CD4-positive, alpha-beta T cell treated with Interleukin-6 at 100 ng/mL for 8 hours (primary cell): ENCODE measurements at regions not wholly inside any gene's neighbourhood (a gene's known extent, or its start where the extent isn't known, plus 50 kb on each side); places are given as distances from the start of the nearest gene placed in this dataset.

ENCODE experiments used
- DNase-seq: peaks from one replicate; pipeline ENCODE4 v3.0.0-alpha.2; 2020; ENCODE audit warnings: mixed read lengths, low spot score

DNA sequence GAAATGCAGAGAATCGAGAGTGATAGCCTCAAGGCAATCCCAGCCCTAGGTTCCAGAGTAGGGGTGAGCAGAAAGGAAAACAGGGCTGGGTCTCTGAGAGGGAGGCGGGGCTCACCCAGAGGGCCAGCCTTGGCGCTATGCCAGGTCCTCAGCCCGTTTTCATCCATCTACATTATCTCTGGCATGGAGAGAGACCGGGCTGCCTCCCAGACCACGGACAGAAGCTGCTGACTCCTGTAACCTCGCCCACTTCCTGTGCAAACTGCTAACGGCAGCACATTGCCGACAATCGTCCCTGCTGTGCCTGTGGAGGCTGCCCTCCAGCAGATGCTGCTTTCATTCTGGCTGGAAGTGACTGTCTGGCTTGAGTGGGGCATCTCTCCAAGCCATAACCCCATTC is 569.1 kb downstream of the NPHP4 start:
- peak; percentile 39 for DNase-seq

GRCh38 chr1:5419501-5419900 is 572.7 kb downstream of the NPHP4 start:
- DNase-seq = no peak

DNA sequence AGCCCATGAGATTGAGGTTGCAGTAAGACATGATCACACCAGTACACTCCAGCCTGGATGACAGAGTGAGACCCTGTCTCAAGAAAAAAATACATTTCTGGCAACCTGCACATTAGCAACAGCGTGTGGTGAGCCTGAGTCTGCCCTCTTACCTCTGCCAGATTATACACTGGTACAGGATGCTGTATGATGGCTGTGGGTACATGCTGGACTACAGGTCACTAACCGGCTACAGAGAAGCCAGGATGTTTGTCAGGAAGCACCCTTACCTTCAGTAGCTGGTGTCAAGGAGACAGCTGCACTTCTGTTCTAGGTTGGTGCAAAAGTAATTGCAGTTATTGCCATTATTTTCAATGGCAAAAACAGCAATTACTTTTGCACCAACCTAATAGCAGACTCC is 575.7 kb downstream of the NPHP4 start:
- DNase-seq = no peak

- no peak for DNase-seq
These were observed 576.6 kb downstream of the NPHP4 start for GRCh38 chr1:5415606-5416005.

DNA sequence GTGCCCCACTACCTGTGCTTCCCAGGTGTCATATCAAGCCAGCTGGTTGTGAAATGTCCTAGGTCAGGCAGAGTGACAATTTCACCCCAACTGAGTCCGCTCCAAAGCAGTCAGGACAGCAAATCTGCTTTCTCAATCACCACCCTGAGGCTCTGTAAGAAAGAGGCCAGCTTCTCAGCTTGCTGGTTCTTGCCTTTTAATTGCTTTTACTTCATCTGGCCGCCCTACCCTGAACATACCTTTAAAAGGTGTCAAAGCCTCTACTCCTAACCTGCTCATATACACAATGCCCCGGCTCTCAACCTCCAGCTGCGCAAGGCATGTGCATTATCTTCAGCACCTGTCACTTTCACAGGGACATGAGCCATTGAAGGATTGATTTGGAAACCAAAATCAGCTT is 581.6 kb downstream of the NPHP4 start:
- no peak for DNase-seq

- no peak for DNase-seq
These were observed 583.8 kb downstream of the NPHP4 start for GRCh38 chr1:5408401-5408800.

DNA sequence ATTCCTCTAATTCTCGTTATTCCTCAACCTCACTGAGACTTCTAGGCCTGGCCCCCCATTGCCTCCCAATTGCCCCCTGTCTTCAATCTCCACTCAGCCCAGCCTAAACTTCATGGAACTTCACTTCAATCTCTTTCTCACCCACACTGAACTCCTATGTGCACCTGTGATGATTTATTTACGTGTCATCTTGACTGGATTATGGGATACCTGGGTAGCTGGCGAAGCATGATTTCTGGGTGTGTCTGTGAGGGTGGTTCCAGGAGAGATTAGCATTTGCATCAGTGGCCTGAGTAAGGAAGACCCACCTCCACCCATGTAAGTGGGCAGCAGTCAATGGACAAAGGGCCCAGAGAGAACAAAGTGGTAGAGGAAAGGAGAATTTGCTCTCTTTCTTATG is 587.0 kb downstream of the NPHP4 start:
- no peak for DNase-seq

- DNase-seq = no peak
These were observed 587.6 kb downstream of the NPHP4 start for GRCh38 chr1:5404412-5405203.

- DNase-seq = no peak
These were observed 588.3 kb downstream of the NPHP4 start for GRCh38 chr1:5403935-5404334.

- DNase-seq = no peak
These were observed 589.6 kb downstream of the NPHP4 start for GRCh38 chr1:5402618-5403017.

GRCh38 chr1:5399771-5400170 is 592.5 kb downstream of the NPHP4 start:
- DNase-seq = no peak

DNA sequence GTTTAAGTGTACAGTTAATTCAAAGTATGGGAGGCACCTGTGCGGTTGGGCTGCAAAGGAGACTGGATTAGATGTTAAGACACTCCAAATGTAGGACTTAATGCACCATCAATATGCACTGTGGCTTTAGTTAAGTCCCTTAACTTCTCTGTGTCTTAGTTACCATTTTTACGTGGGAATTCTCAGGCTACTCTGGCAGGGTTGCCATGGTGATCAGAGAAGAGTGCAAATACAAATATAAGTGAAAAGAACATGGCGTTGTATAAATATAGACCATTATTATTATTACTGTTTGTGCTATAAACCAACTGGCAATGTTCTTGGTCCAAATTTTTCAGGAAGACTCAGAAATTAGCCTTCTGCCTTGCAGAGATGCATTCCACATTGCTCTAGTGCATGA is 595.6 kb downstream of the NPHP4 start:
- no peak for DNase-seq

DNA sequence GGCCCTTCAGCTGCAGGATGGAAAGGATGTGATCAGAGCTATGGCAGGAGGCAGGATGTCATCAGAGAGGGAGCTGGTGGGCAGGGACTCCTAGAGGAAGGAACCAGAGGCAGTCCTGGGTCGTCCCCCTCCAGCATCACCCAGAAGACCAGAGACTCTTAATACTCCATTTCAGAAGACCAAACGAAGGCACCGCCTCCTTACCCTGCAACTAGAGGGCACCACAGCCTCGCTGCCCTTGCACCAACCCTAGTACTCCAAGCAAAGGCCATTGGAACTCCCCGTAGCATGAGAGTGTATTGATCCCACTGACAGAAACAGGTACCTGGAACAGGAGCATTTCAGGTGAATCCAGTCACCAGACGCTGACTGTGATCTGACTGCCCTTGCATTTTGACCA is 598.1 kb downstream of the NPHP4 start:
- no peak for DNase-seq

DNA sequence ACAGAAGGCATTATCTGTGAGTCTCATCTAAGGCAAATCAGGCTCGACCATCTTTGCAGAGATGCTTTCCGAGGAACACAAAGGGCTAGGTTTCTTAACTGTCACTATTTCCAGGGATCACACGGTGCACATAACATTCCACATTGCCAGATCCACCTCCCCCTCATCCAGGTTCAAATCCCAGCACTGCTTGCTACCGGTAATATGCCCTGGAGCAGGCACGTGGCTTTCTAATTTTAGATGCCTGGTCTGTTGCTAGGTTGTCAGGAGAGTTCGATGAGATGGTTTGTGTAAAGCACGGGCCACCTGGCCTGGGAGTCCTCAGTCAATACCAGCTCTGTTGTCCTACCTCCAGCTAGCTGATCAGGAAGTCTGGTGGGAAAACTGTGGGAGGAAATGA is 598.6 kb downstream of the NPHP4 start:
- no peak for DNase-seq

DNA sequence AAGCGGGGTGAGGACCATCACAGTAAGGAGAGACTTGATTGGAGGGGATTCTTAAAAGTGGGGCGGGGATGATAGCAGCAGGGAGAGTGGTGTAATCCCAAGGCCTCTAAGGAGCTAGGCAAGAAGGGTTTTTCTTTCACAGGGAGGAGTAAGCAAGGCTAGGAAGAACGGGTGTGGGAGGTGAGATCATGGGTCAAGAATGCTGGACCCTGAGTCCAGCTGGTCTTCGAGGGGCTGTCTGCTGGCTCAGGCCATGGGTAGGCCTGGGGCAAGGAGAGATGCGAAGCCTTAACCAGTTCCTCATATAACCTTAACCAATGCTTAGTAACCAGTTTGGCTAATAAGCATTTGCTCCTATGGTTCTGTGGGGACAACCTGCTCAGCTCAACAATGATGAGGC is 599.1 kb downstream of the NPHP4 start:
- no peak for DNase-seq

DNA sequence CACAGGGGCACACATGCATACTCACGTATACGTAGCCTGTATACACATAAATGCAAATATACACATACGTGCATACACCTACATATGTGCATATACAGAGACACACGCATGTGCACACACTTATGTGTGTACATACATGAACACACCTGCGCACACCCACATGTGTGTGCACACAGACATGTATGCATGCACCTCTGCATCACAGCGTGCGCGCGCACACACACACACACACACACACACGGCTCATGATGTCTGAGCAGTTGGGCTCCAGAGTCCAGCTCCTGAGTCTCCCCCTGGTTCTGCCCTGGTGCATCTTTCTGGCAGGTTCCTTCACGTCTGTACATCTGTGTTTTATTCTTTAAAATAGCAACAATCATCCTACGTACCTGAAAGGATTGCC is 600.5 kb downstream of the NPHP4 start:
- DNase-seq = no peak

DNA sequence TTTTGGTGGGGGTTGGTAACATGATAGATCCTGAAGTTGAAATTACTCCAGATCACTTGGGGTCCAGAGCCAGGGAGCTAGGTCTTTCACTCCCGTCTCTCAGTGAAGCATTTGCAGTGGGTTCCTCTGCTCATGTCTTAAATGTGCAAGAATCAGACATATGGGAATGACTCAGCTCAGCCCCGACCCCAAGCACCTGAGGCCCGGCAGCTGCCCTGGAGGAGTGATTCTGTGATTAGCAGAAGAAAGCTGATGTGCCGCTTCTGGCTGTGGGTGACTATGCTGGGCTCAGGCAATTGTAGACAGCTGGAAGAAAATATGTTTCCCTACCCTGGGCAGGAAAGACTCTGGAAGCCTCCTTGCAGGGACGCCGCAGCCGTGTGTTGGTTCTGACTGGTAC is 601.7 kb downstream of the NPHP4 start:
- no peak for DNase-seq

GRCh38 chr1:5389101-5389885 is 602.9 kb downstream of the NPHP4 start:
- peak; percentile 68 for DNase-seq

GRCh38 chr1:5388622-5389021 is 603.6 kb downstream of the NPHP4 start:
- no peak for DNase-seq

GRCh38 chr1:5386371-5386770 is 605.9 kb downstream of the NPHP4 start:
- no peak for DNase-seq

GRCh38 chr1:5385956-5386355 is 606.3 kb downstream of the NPHP4 start:
- no peak for DNase-seq

GRCh38 chr1:5385096-5385799 is 607.0 kb downstream of the NPHP4 start:
- no peak for DNase-seq

DNA sequence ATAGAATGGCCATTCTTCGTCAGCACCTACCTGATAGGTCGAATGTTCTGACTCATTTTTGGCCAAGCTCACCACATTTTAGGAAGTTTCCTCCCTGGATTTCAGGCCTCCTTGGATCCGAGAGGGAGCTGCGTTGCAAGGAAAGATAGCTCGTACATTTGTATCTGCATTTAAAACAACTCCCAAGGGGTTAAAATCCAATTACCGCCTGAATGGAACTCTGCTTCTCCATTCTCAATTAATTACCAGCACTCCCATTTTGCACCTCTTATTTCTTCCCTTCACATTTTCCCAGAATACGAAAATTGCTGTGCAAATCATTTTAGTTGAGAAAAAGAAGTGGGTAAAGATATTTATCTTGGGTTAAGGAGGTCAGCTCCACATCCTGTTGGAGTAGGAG is 610.7 kb downstream of the NPHP4 start:
- DNase-seq = no peak
